GM19452 (cell line): ENCODE measurements at regions not wholly inside any gene's neighbourhood (a gene's known extent, or its start where the extent isn't known, plus 50 kb on each side); places are given as distances from the start of the nearest gene placed in this dataset.

Experiments
- ATAC-seq: cut with Tn5 transposase; IDR thresholded peaks from one replicate; pipeline ENCODE4 v1.9.1; 2021; ENCODE audit not compliant: unreplicated experiment

DNA sequence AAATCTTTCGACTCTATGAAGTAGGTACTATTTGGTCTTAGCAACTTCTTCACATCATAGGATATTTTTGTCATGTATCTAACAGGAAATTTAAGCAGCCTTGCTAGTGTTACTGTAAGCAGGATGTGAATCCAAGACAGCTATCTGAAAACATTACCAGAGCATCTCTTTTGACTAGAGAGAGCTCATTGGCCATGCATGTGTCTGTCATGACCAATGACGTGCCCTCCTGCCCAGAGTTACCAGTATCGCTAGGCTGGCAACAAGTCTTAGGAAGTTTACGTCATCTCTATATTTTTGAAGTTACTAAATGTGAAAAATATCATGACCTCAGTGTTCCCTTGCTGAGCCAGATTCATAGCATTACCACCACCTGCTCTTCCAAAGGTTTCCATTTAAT is 130.9 kb upstream of the TP63 start:
- no peak for ATAC-seq

- no peak for ATAC-seq
These were observed 130.2 kb upstream of the TP63 start for GRCh38 chr3:189500798-189501495.

GRCh38 chr3:189502256-189502655 is 128.9 kb upstream of the TP63 start:
- ATAC-seq: no peak

DNA sequence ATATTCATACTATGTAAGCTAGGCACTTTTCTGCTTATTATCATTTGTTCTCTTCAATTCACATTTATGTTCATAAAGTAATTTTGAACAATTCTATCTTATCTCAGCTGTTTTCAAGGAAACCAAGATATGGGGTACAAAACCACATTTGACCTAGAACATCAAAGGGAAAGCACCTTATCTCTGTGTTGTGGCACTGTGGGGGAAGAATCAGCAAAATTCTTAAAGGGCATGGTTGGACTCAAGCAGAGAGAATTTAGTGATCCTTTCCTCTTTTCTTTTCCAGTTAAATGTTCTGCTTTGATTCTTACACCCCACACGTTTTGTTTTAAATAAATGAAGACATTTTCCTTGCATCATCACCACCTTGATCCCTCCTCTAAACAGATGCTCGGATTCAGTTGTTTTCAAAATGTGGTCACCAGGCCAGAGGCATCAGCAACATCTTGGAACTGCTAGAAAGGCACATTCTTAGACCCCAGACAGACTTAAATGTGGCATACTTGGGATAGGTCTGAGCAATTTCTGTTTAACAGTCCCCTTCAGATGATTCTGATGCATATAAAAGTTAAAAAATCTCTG is 128.4 kb upstream of the TP63 start:
- ATAC-seq: no peak

GRCh38 chr3:189507856-189508255 is 123.3 kb upstream of the TP63 start:
- ATAC-seq: peak; percentile 75

DNA sequence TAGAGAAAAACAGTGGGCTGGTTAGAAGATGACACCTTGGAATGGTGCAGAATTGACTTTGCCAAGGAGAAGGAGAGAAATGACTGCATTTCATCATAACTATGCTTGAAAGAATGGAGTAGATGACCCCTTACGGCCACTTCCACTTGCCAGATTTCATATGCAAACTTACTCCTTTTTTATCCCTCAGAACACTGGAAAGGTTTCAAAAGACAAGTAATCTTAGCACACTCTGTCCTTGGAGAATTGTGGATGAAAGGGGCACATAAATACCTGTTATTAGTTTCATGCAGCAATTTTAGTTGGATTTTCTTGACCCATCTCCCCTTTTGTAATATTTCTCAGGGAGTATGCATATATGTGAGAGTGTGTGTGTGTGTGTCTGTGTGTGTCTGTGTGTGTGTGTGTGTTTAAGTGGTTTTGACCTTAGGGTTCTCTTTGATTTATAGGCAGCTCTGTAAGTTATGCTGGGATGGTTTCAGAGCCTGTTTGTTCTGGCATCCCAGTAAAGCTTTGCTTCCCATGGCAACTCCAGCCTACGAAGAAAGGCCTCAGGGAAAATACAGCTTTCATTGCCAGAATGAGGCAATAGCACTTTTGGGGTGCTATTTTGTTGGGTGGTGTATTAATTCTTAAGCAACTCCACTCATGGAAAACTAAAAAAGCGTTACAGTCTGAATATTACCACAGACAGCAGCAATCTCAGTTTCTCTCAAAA is 122.2 kb upstream of the TP63 start:
- no peak for ATAC-seq

GRCh38 chr3:189512039-189512438 is 119.2 kb upstream of the TP63 start:
- ATAC-seq: peak; percentile 59

GRCh38 chr3:189512821-189513220 is 118.4 kb upstream of the TP63 start:
- ATAC-seq: no peak

DNA sequence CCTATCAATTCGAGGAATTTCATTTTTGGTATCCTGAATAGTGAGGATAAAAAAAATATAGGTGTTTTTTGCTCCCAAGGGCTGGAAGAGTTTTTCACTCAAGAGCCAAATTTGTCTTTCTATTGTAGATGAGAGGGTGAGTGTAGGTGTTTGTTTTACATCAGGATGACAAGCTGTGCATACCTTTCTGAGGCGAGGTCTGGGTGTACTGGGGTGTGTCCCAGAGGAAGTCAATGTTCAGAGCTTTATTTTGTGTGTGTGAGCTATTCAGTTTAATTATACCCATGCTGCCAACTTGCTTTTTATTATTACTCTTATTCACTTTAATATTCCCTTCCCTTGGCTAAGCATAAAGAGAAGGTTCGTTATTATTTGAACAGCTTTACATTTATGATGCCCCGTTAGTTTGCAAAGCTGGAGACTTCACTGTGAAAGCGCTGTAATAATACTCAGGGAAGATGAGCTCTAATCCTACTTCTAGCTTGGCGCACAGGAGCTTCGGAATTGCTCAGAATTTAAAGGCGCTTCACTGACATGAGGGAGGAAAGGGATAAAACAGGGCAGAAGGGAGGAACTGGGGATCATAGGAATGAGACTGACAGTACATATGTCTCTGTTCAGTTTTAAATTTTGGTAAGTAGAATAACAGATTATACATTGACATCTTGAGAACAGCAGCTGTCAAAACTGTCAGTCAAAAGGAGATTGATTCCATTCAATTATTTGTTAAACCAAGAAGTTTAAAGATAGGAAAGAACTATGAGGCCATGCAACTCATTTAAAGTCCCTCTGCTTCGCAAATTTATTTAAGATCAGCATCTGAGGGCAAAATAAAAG is 117.7 kb upstream of the TP63 start:
- no peak for ATAC-seq

DNA sequence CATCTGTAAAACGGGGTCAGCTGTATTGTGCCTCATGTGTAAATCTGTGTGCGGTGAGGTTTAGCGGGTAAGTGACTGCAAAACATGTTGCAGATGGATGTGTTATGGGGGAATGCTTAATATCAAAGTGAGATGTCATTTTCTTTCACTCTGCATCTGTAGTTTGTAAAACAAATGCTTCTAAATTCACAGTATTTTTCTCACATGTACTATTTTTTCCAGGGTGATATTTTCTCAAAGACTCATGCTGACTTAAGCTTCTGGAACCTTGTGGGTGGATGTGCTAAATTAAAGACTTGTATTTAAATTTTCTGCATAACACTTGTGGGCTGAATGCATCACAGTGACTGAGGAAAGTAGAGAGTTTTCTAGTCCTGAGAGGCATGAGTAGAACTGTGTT is 115.2 kb upstream of the TP63 start:
- ATAC-seq: no peak

DNA sequence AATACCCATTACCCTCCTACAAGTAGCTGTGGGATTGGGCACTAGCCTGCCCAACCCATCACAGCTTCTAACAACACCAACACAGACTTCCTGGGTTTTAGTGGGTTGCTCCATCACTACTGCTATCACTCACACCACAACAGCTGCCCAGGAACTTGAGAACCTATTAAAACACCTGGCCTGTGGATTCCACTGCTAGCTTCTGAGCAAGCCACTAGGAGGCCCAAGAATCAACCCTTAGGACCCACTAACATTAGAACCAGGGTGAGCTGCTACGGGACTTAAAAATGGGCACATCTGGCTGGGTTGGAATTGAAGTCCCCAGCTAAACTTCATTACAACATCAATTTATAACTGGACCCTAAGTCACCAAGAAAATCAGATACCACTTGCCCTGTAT is 113.2 kb upstream of the TP63 start:
- no peak for ATAC-seq

GRCh38 chr3:189519458-189519857 is 111.7 kb upstream of the TP63 start:
- ATAC-seq: no peak

DNA sequence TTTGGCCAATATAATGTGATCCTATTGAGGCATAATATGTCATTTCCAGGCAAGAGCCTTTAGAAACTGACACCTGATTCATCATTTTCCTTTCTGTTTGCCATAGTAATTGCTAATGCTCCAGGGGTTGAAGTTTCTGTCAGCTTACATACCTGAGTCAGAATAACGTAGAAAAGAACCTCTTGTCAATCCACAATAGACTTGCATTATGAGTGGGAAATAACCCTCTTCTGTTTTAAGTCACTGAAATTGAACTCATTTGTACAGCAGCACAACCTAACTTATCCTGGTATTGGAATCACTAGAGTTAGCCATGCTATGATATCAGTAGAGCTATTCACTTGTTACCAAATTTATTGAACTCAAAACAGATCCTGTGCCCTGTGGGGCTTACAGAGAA is 101.7 kb upstream of the TP63 start:
- ATAC-seq: peak; percentile 53

GRCh38 chr3:189529889-189530471 is 101.2 kb upstream of the TP63 start:
- peak; percentile 26 for ATAC-seq

- ATAC-seq: no peak
These were observed 100.4 kb upstream of the TP63 start for GRCh38 chr3:189530822-189531221.

GRCh38 chr3:189531271-189531670 is 99.9 kb upstream of the TP63 start:
- ATAC-seq: no peak

DNA sequence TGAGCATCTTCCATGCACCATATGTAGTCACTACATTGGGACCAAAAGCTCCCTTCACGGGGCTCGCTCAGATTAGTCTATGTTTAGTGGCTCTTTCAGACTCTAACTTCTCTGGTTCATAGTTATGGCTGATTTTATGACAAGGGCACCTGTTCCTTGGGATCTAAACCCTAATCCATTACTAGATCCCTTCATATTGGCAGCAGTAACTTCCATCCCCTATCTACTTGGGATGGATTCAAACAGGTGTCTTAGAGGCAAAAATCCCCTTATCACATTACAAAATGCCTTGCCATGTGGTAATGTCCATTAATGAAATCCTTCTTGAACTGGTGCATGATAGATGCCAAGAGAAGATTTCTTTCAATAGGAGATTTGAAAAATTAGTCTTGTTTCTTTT is 96.7 kb upstream of the TP63 start:
- no peak for ATAC-seq

DNA sequence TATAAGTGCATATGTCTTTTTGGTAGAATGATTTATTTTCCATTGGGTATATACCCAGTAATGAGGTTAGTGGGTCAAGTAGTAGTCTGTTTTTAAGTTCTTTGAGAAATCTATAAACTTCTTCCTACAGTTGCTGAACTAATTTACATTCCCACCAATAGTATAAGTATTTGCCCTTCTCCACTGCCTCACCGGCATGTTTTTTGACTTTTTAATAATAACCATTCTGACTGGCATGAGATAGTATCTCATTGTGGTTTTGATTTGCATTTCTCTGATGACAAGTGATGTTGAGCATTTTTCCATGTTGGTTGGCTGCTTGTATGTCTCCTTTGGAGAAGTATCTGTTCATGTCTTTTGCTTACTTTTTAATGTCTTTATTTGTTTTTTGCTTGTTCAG is 94.1 kb upstream of the TP63 start:
- no peak for ATAC-seq

GRCh38 chr3:189547448-189547847 is 83.7 kb upstream of the TP63 start:
- ATAC-seq: no peak

DNA sequence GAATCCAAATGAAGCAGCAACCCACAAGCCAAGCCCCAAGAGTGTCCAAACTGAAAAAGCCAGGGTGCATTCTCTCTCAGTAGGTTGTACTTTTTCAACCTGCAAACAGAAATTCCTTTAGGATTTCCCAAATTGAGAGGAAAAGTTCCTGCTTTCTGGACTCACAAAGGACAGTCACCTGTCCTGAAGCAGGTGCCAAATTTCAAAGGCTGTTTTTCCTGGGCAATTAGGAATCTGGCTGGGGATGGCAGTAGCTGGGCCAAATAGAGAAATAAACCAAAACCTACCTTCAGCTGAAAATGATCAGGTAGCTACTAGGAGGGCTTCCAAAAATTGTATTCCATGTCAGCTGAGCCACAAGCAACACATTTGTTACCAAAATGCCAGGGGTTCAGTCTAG is 83.1 kb upstream of the TP63 start:
- no peak for ATAC-seq

GRCh38 chr3:189551007-189551406 is 80.2 kb upstream of the TP63 start:
- no peak for ATAC-seq
